ENCODE measurements at regions not wholly inside any gene's neighbourhood (a gene's known extent, or its start where the extent isn't known, plus 50 kb on each side); places are given as distances from the start of the nearest gene placed in this dataset.

- TF ChIP-seq, protein P1, sequence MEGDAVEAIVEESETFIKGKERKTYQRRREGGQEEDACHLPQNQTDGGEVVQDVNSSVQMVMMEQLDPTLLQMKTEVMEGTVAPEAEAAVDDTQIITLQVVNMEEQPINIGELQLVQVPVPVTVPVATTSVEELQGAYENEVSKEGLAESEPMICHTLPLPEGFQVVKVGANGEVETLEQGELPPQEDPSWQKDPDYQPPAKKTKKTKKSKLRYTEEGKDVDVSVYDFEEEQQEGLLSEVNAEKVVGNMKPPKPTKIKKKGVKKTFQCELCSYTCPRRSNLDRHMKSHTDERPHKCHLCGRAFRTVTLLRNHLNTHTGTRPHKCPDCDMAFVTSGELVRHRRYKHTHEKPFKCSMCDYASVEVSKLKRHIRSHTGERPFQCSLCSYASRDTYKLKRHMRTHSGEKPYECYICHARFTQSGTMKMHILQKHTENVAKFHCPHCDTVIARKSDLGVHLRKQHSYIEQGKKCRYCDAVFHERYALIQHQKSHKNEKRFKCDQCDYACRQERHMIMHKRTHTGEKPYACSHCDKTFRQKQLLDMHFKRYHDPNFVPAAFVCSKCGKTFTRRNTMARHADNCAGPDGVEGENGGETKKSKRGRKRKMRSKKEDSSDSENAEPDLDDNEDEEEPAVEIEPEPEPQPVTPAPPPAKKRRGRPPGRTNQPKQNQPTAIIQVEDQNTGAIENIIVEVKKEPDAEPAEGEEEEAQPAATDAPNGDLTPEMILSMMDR (conservative IDR thresholded peaks at IDR 0.05): no peak
- Histone ChIP-seq H3T11ph (ENCODE audit: low read length) (no peak overlapping the region), H2AFZ (ENCODE audit: low read length) (no peak overlapping the region), H2AK5ac (ENCODE audit: insufficient read length, low read length) (no peak overlapping the region), H3K27me3 (ENCODE audit: insufficient read depth, low read length) (no peaks in the 10 kb centered on the region), H3K18ac (ENCODE audit: insufficient read length, low read depth, low read length) (no peak overlapping the region), H2BK12ac (ENCODE audit: insufficient read length, low read depth, low read length) (no peak overlapping the region), H4K91ac (ENCODE audit: insufficient read length, low read depth, low read length) (no peak overlapping the region), H4K5ac (ENCODE audit: insufficient read length, low read depth, low read length) (no peak overlapping the region), H3K9me3 (ENCODE audit: control insufficient read depth, low read depth, low read length) (no peaks in the 10 kb centered on the region), H3K14ac (ENCODE audit: insufficient read depth, low read length) (no peak overlapping the region), H3K56ac (ENCODE audit: insufficient read length, low read depth, low read length) (no peak overlapping the region), H2BK20ac (ENCODE audit: low read depth, low read length, poor library complexity, severe bottlenecking) (no peak overlapping the region), H3K4me2 (ENCODE audit: insufficient read depth, insufficient read length, low read length) (no peak overlapping the region), H3K27ac (ENCODE audit: insufficient read length, low read depth, low read length) (no peak overlapping the region), H4K8ac (replicated peaks; ENCODE audit: insufficient read length, low read depth, low read length) (no peak overlapping the region), H2BK15ac (ENCODE audit: low read depth, low read length) (no peak overlapping the region), H2BK120ac (ENCODE audit: low read depth, low read length, poor library complexity, severe bottlenecking) (no peak overlapping the region), H3K79me1 (ENCODE audit: insufficient read depth, low read depth, low read length, poor library complexity, severe bottlenecking) (no peaks in the 10 kb centered on the region), H3K23me2 (ENCODE audit: insufficient read length, low read depth, low read length, poor library complexity, severe bottlenecking) (no peaks in the 10 kb centered on the region), H3K9ac (ENCODE audit: extremely low read depth, insufficient read length, low read length) (no peak overlapping the region), H3K79me2 (ENCODE audit: insufficient read depth, low read length) (no peaks in the 10 kb centered on the region), H3K4me1 (ENCODE audit: insufficient read depth, low read length) (no peaks in the 10 kb centered on the region; the same call in 1 of the 2 replicates), H3K4ac (ENCODE audit: low read depth, low read length) (no peak overlapping the region), H2BK5ac (ENCODE audit: insufficient read length, low read length) (no peak overlapping the region), H3K23ac (ENCODE audit: insufficient read length, low read depth, low read length) (no peak overlapping the region), H4K20me1 (ENCODE audit: control insufficient read depth, insufficient read depth, insufficient read length) (no peaks in the 10 kb centered on the region)
- Mint-ChIP-seq H3K9me3 (no peaks in the 10 kb centered on the region), H3K36me3 (ENCODE audit: insufficient read depth in 1 of 3, low read depth in 3 of 3) (no peaks in the 10 kb centered on the region), H3K27ac (no peak overlapping the region), H3K4me3 (no peak overlapping the region), H3K27me3 (ENCODE audit: low read depth) (no peaks in the 10 kb centered on the region), H3K4me1 (peaks cover 6 to 10% of the 10 kb centered on the region in 2 experiments)
- no peak for DNase-seq
- no CpG with 5 or more reads among the region's 3 CpGs for WGBS (ENCODE audit: extremely low coverage, insufficient read length, low lambda C conversion rate)
Measured at GRCh38 chr9:120198027-120198426, 381.9 kb downstream of the CDK5RAP2 start.

All from H9 (cell line).